PC-9 (cell line): ENCODE measurements at regions not wholly inside any gene's neighbourhood (a gene's known extent, or its start where the extent isn't known, plus 50 kb on each side); places are given as distances from the start of the nearest gene placed in this dataset.
A peak's percentile ranks its signal among the peaks of the same experiment; 100 is the strongest.

Source experiments
- BruUV-seq: library from RNA; stranded (reverse); fragments of 400-500 nt; replicated peaks from 2 replicates; lab custom pipeline; 2021; lab: Mats Ljungman, UMichigan
- CTCF ChIA-PET: fragments of 300-600 bp; sonication (Branson Sonifier 250); formaldehyde crosslinking; loops from one replicate; lab custom pipeline; 2022; ENCODE audit warnings: antibody characterized with exemption; lab: Charles Lee
- POLR2A ChIA-PET: fragments of 300-600 bp; sonication (Branson Sonifier 250); formaldehyde crosslinking; loops from one replicate; lab custom pipeline; 2022; ENCODE audit warnings: antibody characterized with exemption; ENCODE audit not compliant: unreplicated experiment; lab: Charles Lee
- DNase-seq, 2 experiments: peaks; one replicate each; pipeline versions ENCODE4 v3.0.0 to v3.0.0-alpha.2; 2015 to 2022; ENCODE audit warnings: mixed read lengths in 1 of 2
- H2AFZ ChIP-seq: fragments of 200-600 bp; sonication (generic); 2 replicates; pipeline ENCODE4 v1.8.1; 2017; ENCODE audit warnings: antibody characterized with exemption
- H3F3A ChIP-seq: fragments of 200-600 bp; sonication (generic); 2 replicates; pipeline ENCODE4 v1.8.1; 2017; ENCODE audit warnings: antibody characterized with exemption, mild to moderate bottlenecking, low read depth; ENCODE audit not compliant: insufficient read depth
- H3K27ac ChIP-seq: fragments of 200-600 bp; sonication (generic); 2 replicates; pipeline ENCODE4 v1.6.1; 2016; ENCODE audit warnings: mixed run types
- H3K27me3 ChIP-seq: fragments of 200-600 bp; sonication (generic); 2 replicates; pipeline ENCODE4 v1.6.1; 2016; ENCODE audit warnings: low read depth, mixed run types; ENCODE audit not compliant: insufficient read depth
- H3K36me3 ChIP-seq: fragments of 200-600 bp; sonication (generic); 2 replicates; pipeline ENCODE4 v1.6.1; 2016; ENCODE audit warnings: low read depth, mixed run types
- H3K4me1 ChIP-seq: fragments of 200-600 bp; sonication (generic); replicated peaks from 2 replicates; pipeline ENCODE4 v1.6.1; 2016; ENCODE audit warnings: mixed run types; ENCODE audit not compliant: insufficient read depth
- H3K4me2 ChIP-seq: fragments of 200-600 bp; sonication (generic); 2 replicates; pipeline ENCODE4 v1.6.1; 2017; ENCODE audit warnings: mixed run types
- H3K4me3 ChIP-seq: fragments of 200-600 bp; sonication (generic); 2 replicates; pipeline ENCODE4 v1.6.1; 2016; ENCODE audit warnings: mixed run types
- H3K79me2 ChIP-seq: fragments of 200-600 bp; sonication (generic); 2 replicates; pipeline ENCODE4 v1.6.1; 2017; ENCODE audit warnings: low read depth, mixed run types
- H3K9me2 ChIP-seq: fragments of 200-600 bp; sonication (generic); 2 replicates; pipeline ENCODE4 v1.8.1; 2017; ENCODE audit warnings: mild to moderate bottlenecking; ENCODE audit not compliant: insufficient read depth
- H3K9me3 ChIP-seq: fragments of 200-600 bp; sonication (generic); 2 replicates; pipeline ENCODE4 v1.8.1; 2016; ENCODE audit warnings: low read depth; ENCODE audit not compliant: insufficient read depth
- H4K20me1 ChIP-seq: fragments of 200-600 bp; sonication (generic); 2 replicates; pipeline ENCODE4 v1.8.1; 2017; ENCODE audit not compliant: insufficient read depth
- EZH2 ChIP-seq: fragments of 200-600 bp; sonication (generic); IDR thresholded peaks from 2 replicates; pipeline ENCODE4 v1.8.0; 2017; ENCODE audit warnings: antibody characterized with exemption, low read depth
- intact Hi-C: fragments of 100-400 bp; cut with micrococcal nuclease; formaldehyde crosslinking; loops from one replicate; pipeline ENCODE4 v1.10.0; 2022; ENCODE audit not compliant: unreplicated experiment
- TF ChIP-seq, protein P1 (sequence below): fragments of 200-600 bp; sonication (generic); conservative IDR thresholded peaks from 2 replicates; pipeline ENCODE4 v1.6.1; 2017; ENCODE audit warnings: mixed run types, antibody characterized with exemption, mild to moderate bottlenecking, moderate library complexity

- Histone ChIP-seq H3K79me2 (no peaks in the 10 kb centered on the region), H2AFZ (no peak overlapping the region), H3F3A (peaks cover 16% of the 10 kb centered on the region), H3K4me1 (peaks cover 43% of the 10 kb centered on the region), H3K36me3 (no peaks in the 10 kb centered on the region), H3K9me3 (no peaks in the 10 kb centered on the region; the same call in 1 of the 2 replicates), H3K9me2 (no peaks in the 10 kb centered on the region), H3K4me3 (no peak overlapping the region), H3K4me2 (no peak overlapping the region), H4K20me1 (no peaks in the 10 kb centered on the region), H3K27me3 (no peaks in the 10 kb centered on the region), H3K27ac (no peak overlapping the region)
- ChIA-PET POLR2A (interaction anchor here (0.8 kb wide), 1 partner anchor 548 kb away, joined by 4 read pairs; no protein-coding TSS in a partner anchor), CTCF (no interaction called here)
- no peak for DNase-seq
- intact Hi-C loops, result loop anchor here (10.0 kb wide), 1 partner anchor 110 kb away; no protein-coding TSS in a partner anchor
- BruUV-seq, result no TSS peak
- TF ChIP-seq, protein P1, sequence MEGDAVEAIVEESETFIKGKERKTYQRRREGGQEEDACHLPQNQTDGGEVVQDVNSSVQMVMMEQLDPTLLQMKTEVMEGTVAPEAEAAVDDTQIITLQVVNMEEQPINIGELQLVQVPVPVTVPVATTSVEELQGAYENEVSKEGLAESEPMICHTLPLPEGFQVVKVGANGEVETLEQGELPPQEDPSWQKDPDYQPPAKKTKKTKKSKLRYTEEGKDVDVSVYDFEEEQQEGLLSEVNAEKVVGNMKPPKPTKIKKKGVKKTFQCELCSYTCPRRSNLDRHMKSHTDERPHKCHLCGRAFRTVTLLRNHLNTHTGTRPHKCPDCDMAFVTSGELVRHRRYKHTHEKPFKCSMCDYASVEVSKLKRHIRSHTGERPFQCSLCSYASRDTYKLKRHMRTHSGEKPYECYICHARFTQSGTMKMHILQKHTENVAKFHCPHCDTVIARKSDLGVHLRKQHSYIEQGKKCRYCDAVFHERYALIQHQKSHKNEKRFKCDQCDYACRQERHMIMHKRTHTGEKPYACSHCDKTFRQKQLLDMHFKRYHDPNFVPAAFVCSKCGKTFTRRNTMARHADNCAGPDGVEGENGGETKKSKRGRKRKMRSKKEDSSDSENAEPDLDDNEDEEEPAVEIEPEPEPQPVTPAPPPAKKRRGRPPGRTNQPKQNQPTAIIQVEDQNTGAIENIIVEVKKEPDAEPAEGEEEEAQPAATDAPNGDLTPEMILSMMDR, result no peak
- TF ChIP-seq EZH2, result no peak
These were observed 101.9 kb downstream of the EVX1 start for GRCh38 chr7:27344471-27344870.

DNA sequence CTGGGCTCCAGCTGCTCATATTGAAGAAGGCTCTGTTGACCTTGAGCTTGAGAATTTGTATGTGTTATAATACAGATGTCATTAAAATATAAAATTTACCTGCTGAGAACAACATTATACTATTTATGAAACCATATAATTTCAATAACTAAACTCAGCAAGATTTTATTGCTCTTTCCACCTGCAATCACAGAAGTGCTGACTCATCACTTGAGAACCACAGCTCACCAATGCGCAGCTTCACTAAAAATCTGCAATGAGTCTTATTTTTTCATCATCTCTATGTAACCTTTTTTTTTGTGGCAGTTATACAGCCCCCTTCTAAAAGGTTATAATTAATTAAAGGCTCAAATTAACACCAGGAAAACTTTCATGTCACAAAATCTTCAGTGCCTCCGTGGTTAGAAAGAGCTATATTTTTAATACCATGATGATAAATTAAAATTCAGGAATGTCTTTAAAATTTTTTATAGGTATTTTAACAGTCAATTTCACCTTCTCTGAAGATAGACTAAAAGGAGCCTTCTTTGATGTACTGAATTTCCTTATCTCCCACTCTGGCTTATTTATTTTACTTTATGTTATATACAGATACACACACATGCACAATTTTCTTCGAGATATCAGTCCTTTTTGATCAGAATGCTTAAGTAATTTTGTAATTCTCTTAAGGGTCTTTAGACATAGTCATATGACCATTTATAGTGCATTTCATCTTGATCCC, 102.7 kb downstream of the EVX1 start:
- Histone ChIP-seq H3K4me1 (peaks cover 51% of the 10 kb centered on the region), H3K4me2 (peak overlapping the region; percentile 73), H4K20me1 (no peaks in the 10 kb centered on the region), H3F3A (peaks cover 16% of the 10 kb centered on the region), H2AFZ (0 out of 2 replicates have a peak overlapping the region, but pooled peaks have one; percentile 25), H3K79me2 (no peaks in the 10 kb centered on the region), H3K27ac (peak overlapping the region; percentile 70; the same call in 1 of the 2 replicates), H3K9me3 (no peaks in the 10 kb centered on the region; the same call in 1 of the 2 replicates), H3K27me3 (no peaks in the 10 kb centered on the region), H3K36me3 (no peaks in the 10 kb centered on the region), H3K4me3 (no peak overlapping the region), H3K9me2 (no peaks in the 10 kb centered on the region)
- intact Hi-C loops, result loop anchor here (10.0 kb wide), 1 partner anchor 111 kb away; no protein-coding TSS in a partner anchor
- DNase-seq, result no peak
- no TSS peak for BruUV-seq
- TF ChIP-seq EZH2, result no peak
- TF ChIP-seq, protein P1, result no peak
- CTCF ChIA-PET, result interaction anchor here (0.6 kb wide), 1 partner anchor 21 kb away, joined by 3 read pairs; no protein-coding TSS in a partner anchor
- POLR2A ChIA-PET, result interaction anchor here (0.7 to 0.8 kb wide), 2 partner anchors 315 to 547 kb away, joined by 4 to 11 read pairs; no protein-coding TSS in a partner anchor

- ChIA-PET CTCF (no interaction called here), POLR2A (interaction anchor here (0.7 kb wide), 2 partner anchors 89 to 315 kb away, joined by 4 to 11 read pairs; no protein-coding TSS in a partner anchor)
- DNase-seq, result peak in 1 of 2 experiments; percentile 56
- no peaks in the 10 kb centered on the region for H3K79me2 ChIP-seq
- BruUV-seq, result no TSS peak
- no peaks in the 10 kb centered on the region for H4K20me1 ChIP-seq
- TF ChIP-seq EZH2, result no peak
- H3K4me1 ChIP-seq, result peaks cover 52% of the 10 kb centered on the region
- H3K27me3 ChIP-seq, result no peaks in the 10 kb centered on the region
- 0 out of 2 replicates have a peak overlapping the region, but pooled peaks have one; percentile 25 for H2AFZ ChIP-seq
- peak overlapping the region; percentile 70 for H3K27ac ChIP-seq
- H3K9me3 ChIP-seq, result no peaks in the 10 kb centered on the region; the same call in 1 of the 2 replicates
- peaks cover 16% of the 10 kb centered on the region for H3F3A ChIP-seq
- H3K4me2 ChIP-seq, result peak overlapping the region; percentile 73
- H3K9me2 ChIP-seq, result no peaks in the 10 kb centered on the region
- H3K4me3 ChIP-seq, result peak overlapping the region; percentile 35; the same call in 1 of the 2 replicates
- H3K36me3 ChIP-seq, result no peaks in the 10 kb centered on the region
- intact Hi-C loops, result loop anchor here (10.0 kb wide), 1 partner anchor 111 kb away; no protein-coding TSS in a partner anchor
These were observed 103.4 kb downstream of the EVX1 start for GRCh38 chr7:27345997-27346396.
